Ishikawa (cell line): ENCODE measurements at regions not wholly inside any gene's neighbourhood (a gene's known extent, or its start where the extent isn't known, plus 50 kb on each side); places are given as distances from the start of the nearest gene placed in this dataset.

Experiments
- CEBPB ChIP-seq: IDR thresholded peaks from 2 replicates; pipeline ENCODE4 v1.6.1; 2012
- CREB1 ChIP-seq: IDR thresholded peaks from 2 replicates; pipeline ENCODE4 v1.6.1; 2012; ENCODE audit warnings: low read depth
- EGR1 ChIP-seq: IDR thresholded peaks from 2 replicates; pipeline ENCODE4 v1.6.1; 2012
- EP300 ChIP-seq: IDR thresholded peaks from 2 replicates; pipeline ENCODE4 v1.6.1; 2012; ENCODE audit warnings: borderline replicate concordance
- FOXM1 ChIP-seq: IDR thresholded peaks from 2 replicates; pipeline ENCODE4 v1.6.1; 2012; ENCODE audit warnings: low read depth, borderline replicate concordance
- NFIC ChIP-seq: IDR thresholded peaks from 2 replicates; pipeline ENCODE4 v1.6.1; 2012
- RAD21 ChIP-seq: IDR thresholded peaks from 2 replicates; pipeline ENCODE4 v1.6.1; 2012; ENCODE audit warnings: low read depth
- TAF1 ChIP-seq: IDR thresholded peaks from 2 replicates; pipeline ENCODE4 v1.6.1; 2012; ENCODE audit warnings: low read depth, mild to moderate bottlenecking
- TCF12 ChIP-seq: IDR thresholded peaks from 2 replicates; pipeline ENCODE4 v1.6.1; 2012; ENCODE audit warnings: low read depth
- TEAD4 ChIP-seq: IDR thresholded peaks from 2 replicates; pipeline ENCODE4 v1.6.1; 2012
- YY1 ChIP-seq: IDR thresholded peaks from 2 replicates; pipeline ENCODE4 v1.6.1; 2012; ENCODE audit warnings: low read depth
- ZBTB7A ChIP-seq: IDR thresholded peaks from 2 replicates; pipeline ENCODE4 v1.6.1; 2012; ENCODE audit warnings: low read depth
- TF ChIP-seq, protein P1 (sequence below): IDR thresholded peaks from 2 replicates; pipeline ENCODE4 v1.6.1; 2012
- TF ChIP-seq, protein P2 (sequence below): IDR thresholded peaks from 2 replicates; pipeline ENCODE4 v1.6.1; 2012; ENCODE audit warnings: low read depth, mild to moderate bottlenecking
- TF ChIP-seq, protein P3 (sequence below): IDR thresholded peaks from 2 replicates; pipeline ENCODE4 v1.6.1; 2012

DNA sequence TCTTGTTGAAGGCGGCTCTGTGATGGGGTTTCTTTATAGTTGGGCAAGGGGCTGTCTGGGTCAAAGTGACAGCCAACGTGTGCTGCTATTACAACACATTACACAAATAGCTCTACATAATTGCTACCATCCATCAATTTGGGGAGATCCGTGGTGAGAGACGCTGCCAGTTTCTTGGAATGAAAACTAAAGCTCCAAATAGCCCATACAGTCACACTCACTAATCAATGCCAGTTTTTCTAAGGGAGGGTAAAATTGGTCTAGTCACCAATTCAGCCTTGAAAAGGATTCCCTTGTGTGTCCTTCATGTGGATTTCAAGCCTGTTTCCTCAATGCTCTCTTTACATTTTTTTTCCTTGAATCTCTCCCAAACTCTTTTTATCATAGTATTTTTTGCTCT lies 343.3 kb upstream of the KLF4 start:
- TF ChIP-seq RAD21 (no peak), ZBTB7A (no peak), NFIC (no peak), EP300 (no peak), EGR1 (no peak), CREB1 (no peak), FOXM1 (no peak), TEAD4 (no peak), TCF12 (no peak), YY1 (no peak), TAF1 (no peak), CEBPB (no peak)
- TF ChIP-seq, protein P1, sequence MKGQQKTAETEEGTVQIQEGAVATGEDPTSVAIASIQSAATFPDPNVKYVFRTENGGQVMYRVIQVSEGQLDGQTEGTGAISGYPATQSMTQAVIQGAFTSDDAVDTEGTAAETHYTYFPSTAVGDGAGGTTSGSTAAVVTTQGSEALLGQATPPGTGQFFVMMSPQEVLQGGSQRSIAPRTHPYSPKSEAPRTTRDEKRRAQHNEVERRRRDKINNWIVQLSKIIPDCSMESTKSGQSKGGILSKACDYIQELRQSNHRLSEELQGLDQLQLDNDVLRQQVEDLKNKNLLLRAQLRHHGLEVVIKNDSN: no peak
- TF ChIP-seq, protein P2, sequence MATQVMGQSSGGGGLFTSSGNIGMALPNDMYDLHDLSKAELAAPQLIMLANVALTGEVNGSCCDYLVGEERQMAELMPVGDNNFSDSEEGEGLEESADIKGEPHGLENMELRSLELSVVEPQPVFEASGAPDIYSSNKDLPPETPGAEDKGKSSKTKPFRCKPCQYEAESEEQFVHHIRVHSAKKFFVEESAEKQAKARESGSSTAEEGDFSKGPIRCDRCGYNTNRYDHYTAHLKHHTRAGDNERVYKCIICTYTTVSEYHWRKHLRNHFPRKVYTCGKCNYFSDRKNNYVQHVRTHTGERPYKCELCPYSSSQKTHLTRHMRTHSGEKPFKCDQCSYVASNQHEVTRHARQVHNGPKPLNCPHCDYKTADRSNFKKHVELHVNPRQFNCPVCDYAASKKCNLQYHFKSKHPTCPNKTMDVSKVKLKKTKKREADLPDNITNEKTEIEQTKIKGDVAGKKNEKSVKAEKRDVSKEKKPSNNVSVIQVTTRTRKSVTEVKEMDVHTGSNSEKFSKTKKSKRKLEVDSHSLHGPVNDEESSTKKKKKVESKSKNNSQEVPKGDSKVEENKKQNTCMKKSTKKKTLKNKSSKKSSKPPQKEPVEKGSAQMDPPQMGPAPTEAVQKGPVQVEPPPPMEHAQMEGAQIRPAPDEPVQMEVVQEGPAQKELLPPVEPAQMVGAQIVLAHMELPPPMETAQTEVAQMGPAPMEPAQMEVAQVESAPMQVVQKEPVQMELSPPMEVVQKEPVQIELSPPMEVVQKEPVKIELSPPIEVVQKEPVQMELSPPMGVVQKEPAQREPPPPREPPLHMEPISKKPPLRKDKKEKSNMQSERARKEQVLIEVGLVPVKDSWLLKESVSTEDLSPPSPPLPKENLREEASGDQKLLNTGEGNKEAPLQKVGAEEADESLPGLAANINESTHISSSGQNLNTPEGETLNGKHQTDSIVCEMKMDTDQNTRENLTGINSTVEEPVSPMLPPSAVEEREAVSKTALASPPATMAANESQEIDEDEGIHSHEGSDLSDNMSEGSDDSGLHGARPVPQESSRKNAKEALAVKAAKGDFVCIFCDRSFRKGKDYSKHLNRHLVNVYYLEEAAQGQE: no peak
- TF ChIP-seq, protein P3, sequence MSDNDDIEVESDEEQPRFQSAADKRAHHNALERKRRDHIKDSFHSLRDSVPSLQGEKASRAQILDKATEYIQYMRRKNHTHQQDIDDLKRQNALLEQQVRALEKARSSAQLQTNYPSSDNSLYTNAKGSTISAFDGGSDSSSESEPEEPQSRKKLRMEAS: no peak

DNA sequence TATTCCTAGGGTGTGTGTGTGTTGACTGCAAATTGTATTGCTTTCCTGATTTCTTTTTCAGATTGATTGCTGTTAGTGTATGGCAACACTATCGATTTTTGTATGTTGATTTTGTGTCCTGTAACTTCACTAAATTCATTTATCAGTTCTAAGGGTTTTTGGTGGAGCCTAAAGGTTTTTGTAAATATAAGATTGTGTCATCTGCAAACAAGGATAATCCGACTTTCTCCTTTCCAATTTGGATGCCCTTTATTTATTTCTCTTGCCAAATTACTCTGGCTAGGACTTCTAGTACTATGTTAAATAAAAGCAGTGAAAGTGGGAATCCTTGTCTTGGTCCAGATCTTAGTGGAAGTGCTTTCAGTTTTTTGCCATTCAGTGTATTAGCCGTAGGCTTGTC lies 340.9 kb upstream of the KLF4 start:
- TF ChIP-seq TCF12: no peak
- TF ChIP-seq, protein P2: no peak
- TF ChIP-seq TEAD4: no peak
- no peak for TF ChIP-seq EGR1
- TF ChIP-seq EP300: no peak
- TF ChIP-seq NFIC: no peak
- no peak for TF ChIP-seq YY1
- TF ChIP-seq, protein P3: no peak
- TF ChIP-seq RAD21: no peak
- no peak for TF ChIP-seq CEBPB
- TF ChIP-seq FOXM1: no peak
- TF ChIP-seq, protein P1: no peak
- TF ChIP-seq ZBTB7A: no peak
- no peak for TF ChIP-seq TAF1
- TF ChIP-seq CREB1: no peak

DNA sequence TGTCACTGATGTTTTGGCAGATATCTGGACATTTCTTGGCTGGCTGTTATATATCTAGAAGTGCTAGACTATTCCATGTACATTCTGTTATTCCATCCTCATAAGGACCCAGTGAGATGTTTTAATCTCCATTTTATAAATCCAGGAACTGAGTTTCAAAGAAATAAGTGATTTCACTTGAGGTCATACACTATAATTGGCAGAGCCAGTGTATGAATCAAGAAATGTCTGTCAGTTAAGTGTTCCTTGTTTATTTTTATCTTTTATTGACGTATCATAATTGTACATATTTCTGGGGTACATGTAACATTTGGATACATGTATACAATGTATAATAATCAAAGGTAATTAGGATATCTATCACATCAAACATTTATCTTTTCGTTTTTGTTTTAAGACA lies 338.3 kb upstream of the KLF4 start:
- TF ChIP-seq EGR1 (no peak), TAF1 (no peak), RAD21 (no peak), TEAD4 (no peak), CEBPB (no peak), FOXM1 (no peak), YY1 (no peak), EP300 (no peak), CREB1 (no peak), TCF12 (no peak), ZBTB7A (no peak), NFIC (no peak)
- TF ChIP-seq, protein P2: no peak
- TF ChIP-seq, protein P3: no peak
- TF ChIP-seq, protein P1: no peak

DNA sequence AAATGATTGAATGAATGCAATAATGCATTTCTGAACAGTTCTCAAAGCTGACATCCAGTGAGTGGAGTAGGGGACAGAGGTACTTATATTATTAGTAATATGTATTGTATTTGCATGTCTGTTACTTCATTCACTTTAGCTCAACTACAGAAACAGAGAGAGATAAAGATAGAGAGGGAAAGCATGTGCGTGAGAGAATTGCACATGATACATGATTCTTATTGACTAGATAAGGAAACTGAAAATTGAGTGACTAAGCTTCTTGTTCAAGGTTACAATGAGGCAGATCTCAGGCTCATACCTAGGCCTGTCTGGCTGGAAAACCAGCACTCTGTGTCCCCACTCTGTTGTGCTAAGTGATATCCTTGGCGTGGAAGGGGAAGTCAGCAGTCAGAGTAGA lies 337.7 kb upstream of the KLF4 start:
- TF ChIP-seq RAD21: no peak
- TF ChIP-seq, protein P2: no peak
- TF ChIP-seq TAF1: no peak
- no peak for TF ChIP-seq NFIC
- TF ChIP-seq CEBPB: no peak
